ENCODE measurements at regions not wholly inside any gene's neighbourhood (a gene's known extent, or its start where the extent isn't known, plus 50 kb on each side); places are given as distances from the start of the nearest gene placed in this dataset.

DNA sequence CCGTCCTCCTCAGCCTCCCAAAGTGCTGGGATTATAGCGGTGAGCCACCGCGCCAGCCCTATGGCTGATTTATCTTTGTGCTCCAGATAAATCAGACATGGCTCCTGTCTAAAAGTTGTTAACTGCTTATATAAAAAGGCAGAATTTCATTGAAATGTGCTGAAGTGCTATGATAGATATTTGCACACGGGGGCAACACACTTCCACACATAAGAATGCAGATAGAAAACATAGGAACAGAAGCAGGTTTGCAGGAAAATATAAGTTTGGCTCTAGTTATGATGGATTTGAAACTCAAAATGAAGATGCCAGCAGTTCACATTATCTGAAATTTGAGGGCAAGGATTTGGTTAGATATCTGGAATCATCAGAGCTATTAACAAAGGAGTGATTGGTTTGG, 163.1 kb upstream of the SLITRK2 start:
- DNase-seq, result no peak

DNA sequence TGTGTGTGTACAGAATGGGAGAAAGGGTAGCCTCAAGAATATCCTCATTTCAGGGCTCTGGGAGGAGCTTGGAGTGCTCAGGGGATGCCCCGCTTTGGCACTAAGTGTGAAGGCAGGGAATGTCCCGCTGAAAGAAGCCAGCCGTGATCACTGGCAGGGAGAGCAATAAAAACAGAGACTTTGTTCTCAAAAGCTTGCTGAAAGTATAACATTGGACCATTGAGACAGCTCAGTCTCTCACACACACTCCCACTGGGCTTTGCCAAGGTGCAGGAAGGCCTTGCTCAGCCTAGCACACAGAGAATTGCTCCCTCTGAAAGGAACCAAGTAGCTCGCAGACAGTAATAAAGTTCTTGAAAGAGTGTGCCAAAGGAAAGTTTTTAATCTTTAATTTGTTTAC, 143.8 kb upstream of the SLITRK2 start:
- DNase-seq, result no peak

- no peak for DNase-seq
Measured at GRCh38 chrX:145677109-145677817, 140.4 kb upstream of the SLITRK2 start.

DNA sequence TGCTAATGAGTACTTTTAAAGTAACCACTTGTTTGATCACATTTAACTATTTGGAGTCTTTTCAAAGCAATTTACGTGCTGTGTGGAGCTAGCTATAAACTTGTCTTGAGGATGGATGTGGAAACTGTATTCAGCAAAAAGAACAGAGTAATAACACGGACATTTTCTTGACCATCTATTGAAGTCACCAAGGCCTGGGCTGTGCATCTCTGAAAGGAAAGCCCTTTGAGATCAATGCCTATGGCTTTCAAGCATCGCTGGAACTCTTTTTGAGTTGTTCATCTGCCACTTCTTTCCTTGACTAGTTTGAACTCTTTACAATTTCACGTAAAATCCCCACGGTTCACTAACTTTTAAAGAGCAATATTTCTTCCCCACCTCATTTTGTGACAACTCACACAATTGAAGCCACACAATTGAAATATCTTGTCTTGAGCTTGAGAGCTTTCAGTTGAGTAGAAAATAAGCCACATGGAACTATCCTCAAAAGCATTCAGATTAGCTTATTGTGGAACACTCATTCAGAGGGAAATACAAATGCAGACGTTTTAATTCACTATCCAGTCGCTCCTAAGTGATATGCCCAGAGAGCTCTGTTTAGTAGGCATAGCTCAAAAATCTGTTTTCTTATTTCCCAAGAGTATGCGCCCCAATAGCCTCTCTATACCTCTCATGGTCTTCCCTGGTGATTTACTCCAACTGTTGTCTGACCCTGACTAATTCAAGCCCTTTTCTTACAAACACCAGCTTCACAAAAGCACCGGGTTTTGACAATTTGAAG, 134.9 kb upstream of the SLITRK2 start:
- DNase-seq, result no peak

DNA sequence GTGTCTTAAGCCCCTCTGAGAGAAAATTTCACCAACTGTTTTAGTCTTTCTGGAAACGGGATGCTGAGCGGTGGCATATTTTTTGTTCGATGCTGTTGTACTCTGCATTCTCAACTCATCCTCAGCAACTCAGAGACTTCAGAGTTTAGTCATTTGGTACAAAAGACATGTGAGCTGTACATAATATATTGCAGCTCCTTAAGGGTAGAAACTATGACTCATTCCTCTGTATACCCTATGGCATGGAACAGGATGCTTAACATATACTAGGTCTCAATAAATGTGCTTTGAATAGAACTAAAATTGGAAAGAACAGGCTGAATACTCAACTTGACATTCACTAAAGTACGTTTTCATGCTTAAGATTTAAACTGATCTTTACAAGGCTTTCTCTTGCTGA, 130.5 kb upstream of the SLITRK2 start:
- no peak for DNase-seq

- no peak for DNase-seq
Measured at GRCh38 chrX:145687707-145688106, 129.9 kb upstream of the SLITRK2 start.

DNA sequence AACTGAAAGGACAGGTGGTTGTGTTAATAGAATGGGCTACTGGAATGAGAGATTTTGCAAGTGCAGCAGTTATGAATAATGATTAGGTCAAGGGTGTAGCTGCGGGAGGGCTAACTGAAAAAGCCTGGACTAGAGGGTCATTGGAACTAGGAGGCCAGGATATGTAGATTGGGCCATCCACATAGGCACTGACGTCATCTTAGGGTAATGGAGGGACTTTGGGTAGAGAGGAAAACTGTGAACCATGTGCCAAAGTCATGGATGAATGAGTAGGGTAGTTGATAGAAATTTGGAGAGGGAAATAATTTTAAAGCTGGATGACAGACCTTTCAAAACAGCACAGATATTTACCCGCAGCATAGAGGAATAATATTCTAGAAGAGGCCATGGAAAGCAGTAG, 123.6 kb upstream of the SLITRK2 start:
- no peak for DNase-seq

- DNase-seq, result no peak
Measured at GRCh38 chrX:145715641-145716138, 101.9 kb upstream of the SLITRK2 start.

- DNase-seq, result no peak
Measured at GRCh38 chrX:145716226-145716625, 101.4 kb upstream of the SLITRK2 start.

DNA sequence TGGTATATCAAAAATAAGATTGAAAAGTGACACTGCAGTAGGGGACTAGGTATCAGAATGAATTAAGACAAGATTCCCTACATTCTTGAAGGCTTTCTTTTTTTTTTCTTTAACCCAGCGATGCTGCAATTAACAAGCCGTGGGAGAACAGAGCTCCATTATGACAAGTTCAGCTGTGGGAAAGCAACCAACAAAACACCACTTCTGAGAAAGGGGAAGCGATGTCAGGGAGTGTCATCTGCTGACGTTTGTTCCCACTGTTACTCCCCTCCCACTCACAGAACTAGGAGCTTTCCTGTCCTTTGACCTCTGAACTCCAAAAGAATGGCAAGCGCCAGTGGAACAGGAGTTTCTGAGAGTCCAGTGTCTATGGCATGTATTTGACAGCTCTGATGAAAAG, 90.2 kb upstream of the SLITRK2 start:
- DNase-seq, result peak in 1 of 2 donors; percentile 0

- no peak for DNase-seq
Measured at GRCh38 chrX:145729635-145730034, 88.0 kb upstream of the SLITRK2 start.

GRCh38 chrX:145735036-145735435, 82.6 kb upstream of the SLITRK2 start:
- DNase-seq, result no peak

DNA sequence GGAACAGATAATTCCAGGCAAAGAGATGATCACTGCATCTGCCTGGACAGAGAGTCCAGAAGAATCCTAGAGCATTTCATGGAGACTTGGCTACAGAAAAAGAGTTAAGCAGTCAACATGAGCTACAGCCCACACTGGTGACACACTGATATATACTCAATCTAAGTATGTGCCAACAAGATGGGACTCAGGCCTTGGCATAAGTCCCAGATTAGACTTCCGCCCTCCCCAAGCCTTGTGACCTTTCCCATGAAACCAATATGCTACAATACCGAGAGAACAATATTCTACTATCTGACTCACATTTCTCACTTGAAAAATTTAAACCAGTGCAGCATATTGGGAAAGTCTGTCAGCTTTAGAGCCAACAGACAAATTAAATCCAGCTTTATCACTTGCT, 65.7 kb upstream of the SLITRK2 start:
- no peak for DNase-seq
